Activated CD4-positive, alpha-beta T cell treated with anti-CD3 and anti-CD28 coated beads for 36 hours (primary cell): ENCODE measurements at regions not wholly inside any gene's neighbourhood (a gene's known extent, or its start where the extent isn't known, plus 50 kb on each side); places are given as distances from the start of the nearest gene placed in this dataset.
A peak's percentile ranks its signal among the peaks of the same experiment; 100 is the strongest.
"Not testable (repeated sequence)": the region's sequence is repeated elsewhere in the genome, so short reads cannot be mapped to it uniquely, and the experiment has no call there.

Source experiments
- ATAC-seq: fragments of 200-7000 bp; cut with Tn5 transposase; one replicate; pipeline ENCODE4 v1.10.0; 2021; ENCODE audit warnings: mild to moderate bottlenecking, moderate library complexity
- CTCF ChIA-PET: fragments of 350-600 bp; sonication (Branson Sonifier 250); formaldehyde crosslinking; loops from one replicate; lab custom pipeline; 2021; ENCODE audit warnings: antibody characterized with exemption; lab: Charles Lee
- POLR2A ChIA-PET: fragments of 350-600 bp; sonication (Branson Sonifier 250); formaldehyde crosslinking; loops from one replicate; lab custom pipeline; 2021; ENCODE audit warnings: antibody characterized with exemption, inconsistent platforms; lab: Charles Lee
- DNase-seq: peaks from one replicate; pipeline ENCODE4 v3.0.0-alpha.2; 2020
- H3K27ac Mint-ChIP-seq: one replicate; pipeline ENCODE4 v1.8.0; 2021; ENCODE audit warnings: mixed read lengths
- H3K27me3 Mint-ChIP-seq: one replicate; pipeline ENCODE4 v1.8.0; 2021; ENCODE audit warnings: mixed read lengths
- H3K36me3 Mint-ChIP-seq: one replicate; pipeline ENCODE4 v1.8.0; 2021; ENCODE audit warnings: low read depth, mixed read lengths
- H3K4me1 Mint-ChIP-seq: one replicate; pipeline ENCODE4 v1.8.0; 2021; ENCODE audit warnings: mixed read lengths
- H3K4me3 Mint-ChIP-seq: one replicate; pipeline ENCODE4 v1.8.0; 2021; ENCODE audit warnings: mild to moderate bottlenecking, moderate library complexity, mixed read lengths
- H3K9me3 Mint-ChIP-seq: one replicate; pipeline ENCODE4 v1.8.0; 2021; ENCODE audit warnings: low read depth, mixed read lengths
- intact Hi-C, 2 experiments: fragments of 100-400 bp; cut with DNase I in 1 of 2; cut with micrococcal nuclease in 1 of 2; formaldehyde crosslinking; loops; one replicate each; pipeline versions ENCODE4 v1.14.2 to v1.15.1; 2022 to 2024; cut with DNase I, micrococcal nuclease

- ChIA-PET CTCF (interaction anchor here (0.8 kb wide), 1 partner anchor 21 kb away, joined by 3 read pairs; no protein-coding TSS in a partner anchor), POLR2A (no interaction called here)
- Mint-ChIP-seq H3K4me1 (peaks cover 14% of the 10 kb centered on the region), H3K27me3 (no peaks in the 10 kb centered on the region), H3K36me3 (no peaks in the 10 kb centered on the region), H3K9me3 (no peaks in the 10 kb centered on the region), H3K4me3 (no peak overlapping the region), H3K27ac (no peak overlapping the region)
- DNase-seq (no peak), ATAC-seq (peak; percentile 39)
- intact Hi-C loops = no loop called here
These were observed 369.2 kb upstream of the KLF6 start for GRCh38 chr10:4154191-4154715.

DNA sequence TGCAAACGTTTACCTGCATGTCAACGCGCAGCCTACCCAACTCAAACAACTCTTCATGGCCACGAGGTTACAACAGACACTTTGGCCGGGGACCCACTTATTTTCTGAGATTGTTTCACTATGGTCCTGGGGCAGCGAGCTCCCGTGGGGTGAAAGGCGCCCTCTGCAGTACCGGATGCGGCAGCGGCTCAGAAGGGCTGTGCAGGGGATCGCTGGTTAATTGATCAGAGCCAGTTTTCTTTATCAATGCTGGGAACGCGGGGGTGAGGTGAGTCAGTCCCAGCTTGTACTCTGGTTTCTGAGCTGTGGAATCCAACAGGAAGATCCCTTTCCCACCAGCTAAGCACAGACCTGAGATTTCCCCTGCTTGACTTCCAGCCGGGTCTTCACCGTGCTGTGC, 366.5 kb upstream of the KLF6 start:
- Mint-ChIP-seq H3K27me3 (no peaks in the 10 kb centered on the region), H3K4me1 (peaks cover 14% of the 10 kb centered on the region), H3K27ac (no peak overlapping the region), H3K9me3 (no peaks in the 10 kb centered on the region), H3K36me3 (peaks cover 2% of the 10 kb centered on the region), H3K4me3 (no peak overlapping the region)
- intact Hi-C loops = no loop called here
- ChIA-PET CTCF (interaction anchor here (1.1 kb wide), 1 partner anchor 12 kb away, joined by 3 read pairs; no protein-coding TSS in a partner anchor), POLR2A (no interaction called here)
- DNase-seq = peak; percentile 24
- ATAC-seq = no peak

GRCh38 chr10:4150676-4151075, 365.7 kb upstream of the KLF6 start:
- Mint-ChIP-seq H3K27ac (no peak overlapping the region), H3K27me3 (no peaks in the 10 kb centered on the region), H3K9me3 (no peaks in the 10 kb centered on the region), H3K4me1 (peaks cover 14% of the 10 kb centered on the region), H3K4me3 (no peak overlapping the region), H3K36me3 (peaks cover 2% of the 10 kb centered on the region)
- ChIA-PET POLR2A (no interaction called here), CTCF (no interaction called here)
- ATAC-seq (no peak), DNase-seq (no peak)
- intact Hi-C loops = no loop called here

DNA sequence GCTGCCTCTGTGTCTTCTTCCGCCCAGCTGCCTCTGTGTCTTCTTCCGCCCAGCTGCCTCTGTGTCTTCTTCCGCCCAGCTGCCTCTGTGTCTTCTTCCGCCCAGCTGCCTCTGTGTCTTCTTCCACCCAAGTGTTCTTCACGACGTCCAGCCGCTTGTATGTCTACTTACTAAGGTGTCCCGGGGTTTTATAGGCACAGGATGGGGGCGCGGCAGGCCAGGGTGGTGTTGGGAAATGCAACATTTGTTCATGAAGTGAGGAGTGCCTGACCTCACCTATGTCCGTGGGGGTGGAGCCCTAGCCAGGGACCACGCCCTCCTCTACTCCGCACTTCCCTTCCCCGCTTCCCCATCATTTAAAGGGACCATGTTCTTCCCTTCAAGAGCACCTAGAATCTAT, 364.5 kb upstream of the KLF6 start:
- CTCF ChIA-PET, H3K36me3 Mint-ChIP-seq, ATAC-seq, H3K27ac Mint-ChIP-seq, intact Hi-C loops, DNase-seq, POLR2A ChIA-PET, H3K4me1 Mint-ChIP-seq, H3K9me3 Mint-ChIP-seq, H3K4me3 Mint-ChIP-seq, H3K27me3 Mint-ChIP-seq: not testable (repeated sequence)

- ChIA-PET POLR2A (no interaction called here), CTCF (interaction anchor here (0.6 kb wide), 1 partner anchor 266 kb away, joined by 3 read pairs; no protein-coding TSS in a partner anchor)
- peaks cover 2% of the 10 kb centered on the region for H3K36me3 Mint-ChIP-seq
- DNase-seq = no peak
- no peaks in the 10 kb centered on the region for H3K4me1 Mint-ChIP-seq
- ATAC-seq = no peak
- no peaks in the 10 kb centered on the region for H3K9me3 Mint-ChIP-seq
- no peak overlapping the region for H3K4me3 Mint-ChIP-seq
- H3K27ac Mint-ChIP-seq = no peak overlapping the region
- peaks cover 2% of the 10 kb centered on the region for H3K27me3 Mint-ChIP-seq
- intact Hi-C loops = no loop called here
These were observed 362.2 kb upstream of the KLF6 start for GRCh38 chr10:4147245-4147644.

- CTCF ChIA-PET = no interaction called here
- no peaks in the 10 kb centered on the region for H3K4me1 Mint-ChIP-seq
- DNase-seq (no peak), ATAC-seq (no peak)
- POLR2A ChIA-PET = no interaction called here
- peaks cover 2% of the 10 kb centered on the region for H3K27me3 Mint-ChIP-seq
- no peak overlapping the region for H3K27ac Mint-ChIP-seq
- H3K4me3 Mint-ChIP-seq = no peak overlapping the region
- H3K9me3 Mint-ChIP-seq = peaks cover 11% of the 10 kb centered on the region
- intact Hi-C loops = no loop called here
- peaks cover 6% of the 10 kb centered on the region for H3K36me3 Mint-ChIP-seq
These were observed 359.8 kb upstream of the KLF6 start for GRCh38 chr10:4144817-4145216.

DNA sequence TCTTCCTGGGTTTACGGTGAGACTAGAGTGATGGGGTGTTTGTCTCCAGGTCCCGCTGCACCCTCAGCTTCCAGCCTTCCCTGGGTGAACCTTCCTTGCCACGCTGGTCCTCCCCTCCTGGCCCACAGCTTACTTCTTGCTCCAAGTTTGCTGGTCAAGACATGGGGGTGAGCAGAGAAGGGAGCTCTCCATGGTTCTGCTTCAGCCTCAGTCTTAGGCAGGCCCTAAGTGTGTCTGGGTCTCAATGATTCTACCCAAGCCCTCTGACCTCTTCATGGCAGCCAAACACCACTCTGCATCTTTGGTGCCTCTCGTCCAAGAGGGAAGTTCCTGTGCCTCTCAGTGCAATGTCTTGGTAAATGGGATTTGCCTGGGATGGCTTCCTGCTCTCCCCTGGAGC, 356.5 kb upstream of the KLF6 start:
- DNase-seq (no peak), ATAC-seq (no peak)
- CTCF ChIA-PET = no interaction called here
- intact Hi-C loops = no loop called here
- Mint-ChIP-seq H3K4me1 (peaks cover 2% of the 10 kb centered on the region), H3K27ac (no peak overlapping the region), H3K36me3 (peaks cover 4% of the 10 kb centered on the region), H3K4me3 (no peak overlapping the region), H3K27me3 (peaks cover 2% of the 10 kb centered on the region), H3K9me3 (peaks cover 16% of the 10 kb centered on the region)
- POLR2A ChIA-PET = no interaction called here

GRCh38 chr10:4138146-4138721, 353.2 kb upstream of the KLF6 start:
- peaks cover 5% of the 10 kb centered on the region for H3K27me3 Mint-ChIP-seq
- peaks cover 4% of the 10 kb centered on the region for H3K36me3 Mint-ChIP-seq
- CTCF ChIA-PET = no interaction called here
- no peak overlapping the region for H3K4me3 Mint-ChIP-seq
- intact Hi-C loops = loop anchor here in 1 of 2 experiments (10.0 kb wide), 2 partner anchors 107 to 197 kb away; no protein-coding TSS in a partner anchor
- H3K27ac Mint-ChIP-seq = no peak overlapping the region
- POLR2A ChIA-PET = no interaction called here
- peaks cover 16% of the 10 kb centered on the region for H3K9me3 Mint-ChIP-seq
- ATAC-seq = no peak
- no peak for DNase-seq
- H3K4me1 Mint-ChIP-seq = peaks cover 22% of the 10 kb centered on the region

GRCh38 chr10:4137299-4137698, 352.3 kb upstream of the KLF6 start:
- Mint-ChIP-seq H3K9me3 (peaks cover 16% of the 10 kb centered on the region), H3K4me1 (peaks cover 22% of the 10 kb centered on the region), H3K4me3 (no peak overlapping the region), H3K27me3 (peaks cover 3% of the 10 kb centered on the region), H3K27ac (no peak overlapping the region), H3K36me3 (peaks cover 4% of the 10 kb centered on the region)
- ATAC-seq (no peak), DNase-seq (peak; percentile 22)
- CTCF ChIA-PET = no interaction called here
- POLR2A ChIA-PET = no interaction called here
- intact Hi-C loops = loop anchor here in 1 of 2 experiments (10.0 kb wide), 2 partner anchors 108 to 198 kb away; no protein-coding TSS in a partner anchor

- Mint-ChIP-seq H3K36me3 (peaks cover 2% of the 10 kb centered on the region), H3K9me3 (peaks cover 10% of the 10 kb centered on the region), H3K4me3 (no peak overlapping the region), H3K27ac (no peak overlapping the region), H3K4me1 (peaks cover 22% of the 10 kb centered on the region), H3K27me3 (peaks cover 3% of the 10 kb centered on the region)
- ChIA-PET POLR2A (no interaction called here), CTCF (no interaction called here)
- DNase-seq (no peak), ATAC-seq (peak; percentile 14)
- intact Hi-C loops = loop anchor here in 1 of 2 experiments (10.0 kb wide), 2 partner anchors 109 to 199 kb away; no protein-coding TSS in a partner anchor
These were observed 351.1 kb upstream of the KLF6 start for GRCh38 chr10:4136121-4136520.

GRCh38 chr10:4132216-4132556, 347.2 kb upstream of the KLF6 start:
- Mint-ChIP-seq H3K27me3 (peaks cover 11% of the 10 kb centered on the region), H3K9me3 (peaks cover 3% of the 10 kb centered on the region), H3K4me3 (no peak overlapping the region), H3K4me1 (peaks cover 42% of the 10 kb centered on the region), H3K36me3 (peaks cover 2% of the 10 kb centered on the region), H3K27ac (no peak overlapping the region)
- POLR2A ChIA-PET = interaction anchor here (0.6 to 0.8 kb wide), 6 partner anchors 75 to 770 kb away, joined by 3 to 8 read pairs (median 4); no protein-coding TSS in a partner anchor
- CTCF ChIA-PET = interaction anchor here (0.6 kb wide), 1 partner anchor 960 kb away, joined by 3 read pairs; the partner anchor contains the start of gene PITRM1
- intact Hi-C loops = loop anchor here (5.0 to 10.0 kb wide), 9 partner anchors 100 to 905 kb away; no protein-coding TSS in a partner anchor
- no peak for ATAC-seq
- DNase-seq = no peak
